HS-27A (cell line): ENCODE measurements at regions not wholly inside any gene's neighbourhood (a gene's known extent, or its start where the extent isn't known, plus 50 kb on each side); places are given as distances from the start of the nearest gene placed in this dataset.

Source experiments
- DNase-seq: peaks from one replicate; pipeline ENCODE4 v3.0.0-alpha.2; 2012; ENCODE audit warnings: low read depth, missing footprints

GRCh38 chr2:163541943-163542342, 193.9 kb downstream of the FIGN start:
- no peak for DNase-seq

- DNase-seq: no peak
These were observed 194.3 kb downstream of the FIGN start for GRCh38 chr2:163541495-163541894.

- DNase-seq: no peak
These were observed 207.1 kb downstream of the FIGN start for GRCh38 chr2:163528640-163529217.

- no peak for DNase-seq
These were observed 208.4 kb downstream of the FIGN start for GRCh38 chr2:163527381-163527780.

GRCh38 chr2:163518762-163519161, 217.0 kb downstream of the FIGN start:
- no peak for DNase-seq

GRCh38 chr2:163515836-163516235, 220.0 kb downstream of the FIGN start:
- DNase-seq: no peak

GRCh38 chr2:163505281-163505680, 230.5 kb downstream of the FIGN start:
- DNase-seq: no peak

- no peak for DNase-seq
These were observed 242.2 kb downstream of the FIGN start for GRCh38 chr2:163493359-163494298.

GRCh38 chr2:163491850-163492249, 244.0 kb downstream of the FIGN start:
- no peak for DNase-seq

- DNase-seq: no peak
These were observed 245.5 kb downstream of the FIGN start for GRCh38 chr2:163490281-163490680.

- DNase-seq: no peak
These were observed 254.3 kb downstream of the FIGN start for GRCh38 chr2:163481515-163481914.

GRCh38 chr2:163479599-163479998, 256.2 kb downstream of the FIGN start:
- no peak for DNase-seq

- DNase-seq: no peak
These were observed 260.0 kb downstream of the FIGN start for GRCh38 chr2:163475815-163476214.

GRCh38 chr2:163474889-163475288, 260.9 kb downstream of the FIGN start:
- no peak for DNase-seq

GRCh38 chr2:163474319-163474744, 261.5 kb downstream of the FIGN start:
- no peak for DNase-seq

GRCh38 chr2:163471947-163472346, 263.9 kb downstream of the FIGN start:
- DNase-seq: peak; percentile 4

- no peak for DNase-seq
These were observed 266.2 kb downstream of the FIGN start for GRCh38 chr2:163469561-163469962.

- no peak for DNase-seq
These were observed 268.6 kb downstream of the FIGN start for GRCh38 chr2:163467251-163467630.

GRCh38 chr2:163466331-163467250, 269.2 kb downstream of the FIGN start:
- no peak for DNase-seq

- DNase-seq: no peak
These were observed 270.4 kb downstream of the FIGN start for GRCh38 chr2:163465440-163465839.

GRCh38 chr2:163463411-163463810, 272.4 kb downstream of the FIGN start:
- DNase-seq: no peak

GRCh38 chr2:163462993-163463392, 272.8 kb downstream of the FIGN start:
- no peak for DNase-seq
